GM12874 (cell line): ENCODE measurements at regions not wholly inside any gene's neighbourhood (a gene's known extent, or its start where the extent isn't known, plus 50 kb on each side); places are given as distances from the start of the nearest gene placed in this dataset.

Experiments used
- CTCF ChIP-seq: IDR thresholded peaks from 2 replicates; pipeline ENCODE4 v1.5.1; 2011; ENCODE audit warnings: low read depth, mild to moderate bottlenecking, control low read depth, low read length, moderate library complexity; ENCODE audit not compliant: insufficient read depth

GRCh38 chr7:115647712-115648111 lies 382.9 kb downstream of the TFEC start:
- TF ChIP-seq CTCF: no peak

GRCh38 chr7:115642194-115642593 lies 388.4 kb downstream of the TFEC start:
- no peak for TF ChIP-seq CTCF

- TF ChIP-seq CTCF: no peak
These were observed 391.7 kb downstream of the TFEC start for GRCh38 chr7:115638853-115639252.

- TF ChIP-seq CTCF: no peak
These were observed 393.4 kb downstream of the TFEC start for GRCh38 chr7:115637128-115637527.

- no peak for TF ChIP-seq CTCF
These were observed 394.7 kb downstream of the TFEC start for GRCh38 chr7:115635876-115636275.

- TF ChIP-seq CTCF: no peak
These were observed 395.2 kb downstream of the TFEC start for GRCh38 chr7:115635376-115635775.

GRCh38 chr7:115634633-115635032 lies 395.9 kb downstream of the TFEC start:
- no peak for TF ChIP-seq CTCF

- TF ChIP-seq CTCF: no peak
These were observed 397.9 kb downstream of the TFEC start for GRCh38 chr7:115632636-115633035.
